NB4 (cell line): ENCODE measurements at regions not wholly inside any gene's neighbourhood (a gene's known extent, or its start where the extent isn't known, plus 50 kb on each side); places are given as distances from the start of the nearest gene placed in this dataset.

Experiments used
- DNase-seq: peaks from one replicate; pipeline ENCODE4 v3.0.0; 2010; ENCODE audit warnings: low read depth
- H3K4me3 ChIP-seq: one replicate; pipeline ENCODE4 v1.5.1; 2011; ENCODE audit warnings: mild to moderate bottlenecking, low read depth, low read length, moderate library complexity
- CTCF ChIP-seq: IDR thresholded peaks from one replicate; pipeline ENCODE4 v1.5.1; 2012; ENCODE audit warnings: low read depth, low read length
- MAX ChIP-seq: IDR thresholded peaks from 2 replicates; pipeline ENCODE4 v1.6.1; 2011; ENCODE audit warnings: low read depth, low read length
- MYC ChIP-seq: IDR thresholded peaks from 2 replicates; pipeline ENCODE4 v1.6.1; 2011; ENCODE audit warnings: low read depth, low read length
- POLR2A ChIP-seq: IDR thresholded peaks from 2 replicates; pipeline ENCODE4 v1.6.1; 2011; ENCODE audit warnings: mild to moderate bottlenecking; ENCODE audit not compliant: insufficient read length; ENCODE audit errors: extremely low read depth

- H3K4me3 ChIP-seq = no peak overlapping the region
- no peak for TF ChIP-seq CTCF
- no peak for TF ChIP-seq MAX
- no peak for TF ChIP-seq POLR2A
- no peak for DNase-seq
Observed at GRCh38 chr13:111872475-111873150, 194.3 kb upstream of the SOX1 start.

- no peak for TF ChIP-seq MYC
- TF ChIP-seq POLR2A = no peak
- DNase-seq = no peak
- no peak overlapping the region for H3K4me3 ChIP-seq
Observed at GRCh38 chr13:111873676-111874178, 193.2 kb upstream of the SOX1 start.

GRCh38 chr13:111874981-111875380, 192.0 kb upstream of the SOX1 start:
- H3K4me3 ChIP-seq = no peak overlapping the region
- no peak for DNase-seq
- no peak for TF ChIP-seq MAX
- TF ChIP-seq CTCF = no peak
- no peak for TF ChIP-seq MYC

- no peak for TF ChIP-seq POLR2A
- TF ChIP-seq CTCF = no peak
- TF ChIP-seq MYC = no peak
- TF ChIP-seq MAX = no peak
- no peak overlapping the region for H3K4me3 ChIP-seq
- no peak for DNase-seq
Observed at GRCh38 chr13:111875915-111876314, 191.0 kb upstream of the SOX1 start.

GRCh38 chr13:111876506-111876905, 190.4 kb upstream of the SOX1 start:
- TF ChIP-seq MYC = no peak
- TF ChIP-seq MAX = no peak
- no peak for TF ChIP-seq POLR2A
- no peak for TF ChIP-seq CTCF
- DNase-seq = no peak
- H3K4me3 ChIP-seq = no peak overlapping the region

- H3K4me3 ChIP-seq = no peak overlapping the region
- DNase-seq = no peak
- TF ChIP-seq POLR2A (no peak), MYC (no peak), MAX (no peak), CTCF (no peak)
Observed at GRCh38 chr13:111877906-111878305, 189.0 kb upstream of the SOX1 start.
